GM12892 (cell line): ENCODE measurements at regions not wholly inside any gene's neighbourhood (a gene's known extent, or its start where the extent isn't known, plus 50 kb on each side); places are given as distances from the start of the nearest gene placed in this dataset.

Experiments used
- POLR2A ChIP-seq: IDR thresholded peaks from 2 replicates; pipeline ENCODE4 v1.6.1; 2011; ENCODE audit warnings: low read depth, low read length, control low read depth
- POLR2AphosphoS5 ChIP-seq: IDR thresholded peaks from 2 replicates; pipeline ENCODE4 v1.6.1; 2011; ENCODE audit warnings: low read depth, low read length, control low read depth

DNA sequence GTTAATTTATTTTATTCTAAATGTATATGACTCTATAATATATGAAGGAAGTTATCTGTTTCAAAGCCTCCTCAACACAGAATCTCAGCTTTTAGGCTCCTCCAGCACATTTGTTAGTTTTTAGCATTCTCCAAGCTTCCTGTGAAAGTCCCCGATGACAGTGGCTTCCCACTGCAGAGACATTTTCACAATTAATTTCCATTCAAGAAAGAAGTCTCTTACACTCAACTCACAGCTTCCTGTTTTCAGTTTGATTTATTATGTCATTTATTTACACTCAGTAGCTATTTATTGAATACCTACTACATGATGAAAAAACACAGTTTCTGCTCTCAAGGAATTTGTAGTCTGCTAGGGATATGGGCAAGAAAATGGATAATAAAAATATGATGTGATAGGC lies 2228.2 kb upstream of the WWC1 start:
- TF ChIP-seq POLR2A: no peak
- TF ChIP-seq POLR2AphosphoS5: no peak
